H9 (cell line): ENCODE measurements at regions not wholly inside any gene's neighbourhood (a gene's known extent, or its start where the extent isn't known, plus 50 kb on each side); places are given as distances from the start of the nearest gene placed in this dataset.

Experiments
- DNase-seq: peaks from one replicate; pipeline ENCODE4 v3.0.0-alpha.2; 2017
- H2AFZ ChIP-seq: one replicate; pipeline ENCODE4 v1.6.1; 2013; ENCODE audit warnings: mild to moderate bottlenecking, low read length, control low read depth, moderate library complexity
- H2AK5ac ChIP-seq: 2 replicates; pipeline ENCODE4 v1.6.1; 2013; ENCODE audit warnings: low read length, control low read depth, mixed read lengths; ENCODE audit not compliant: insufficient read length
- H2BK120ac ChIP-seq: one replicate; pipeline ENCODE4 v1.6.1; 2013; ENCODE audit warnings: low read depth, mild to moderate bottlenecking, low read length, control low read depth, inconsistent platforms; ENCODE audit not compliant: poor library complexity, severe bottlenecking
- H2BK12ac ChIP-seq: 2 replicates; pipeline ENCODE4 v1.6.1; 2013; ENCODE audit warnings: low read length, control low read depth, mixed read lengths, low read depth; ENCODE audit not compliant: insufficient read length
- H2BK15ac ChIP-seq: 2 replicates; pipeline ENCODE4 v1.6.1; 2013; ENCODE audit warnings: low read depth, low read length, control low read depth
- H2BK20ac ChIP-seq: one replicate; pipeline ENCODE4 v1.6.1; 2013; ENCODE audit warnings: low read depth, mild to moderate bottlenecking, low read length, control low read depth, inconsistent platforms; ENCODE audit not compliant: poor library complexity, severe bottlenecking
- H2BK5ac ChIP-seq: 2 replicates; pipeline ENCODE4 v1.6.1; 2013; ENCODE audit warnings: low read length, control low read depth, mixed read lengths; ENCODE audit not compliant: insufficient read length
- H3K14ac ChIP-seq: 2 replicates; pipeline ENCODE4 v1.6.1; 2013; ENCODE audit warnings: low read length, control low read depth; ENCODE audit not compliant: insufficient read depth
- H3K18ac ChIP-seq: 2 replicates; pipeline ENCODE4 v1.6.1; 2013; ENCODE audit warnings: low read depth, mild to moderate bottlenecking, mixed read lengths, low read length, control low read depth; ENCODE audit not compliant: insufficient read length
- H3K23ac ChIP-seq: 2 replicates; pipeline ENCODE4 v1.6.1; 2013; ENCODE audit warnings: low read length, control low read depth, mixed read lengths, low read depth; ENCODE audit not compliant: insufficient read length
- H3K23me2 ChIP-seq: 2 replicates; pipeline ENCODE4 v1.6.1; 2013; ENCODE audit warnings: low read depth, mild to moderate bottlenecking, mixed read lengths, low read length, control low read depth; ENCODE audit not compliant: insufficient read length, poor library complexity, severe bottlenecking
- H3K27ac ChIP-seq: 2 replicates; pipeline ENCODE4 v1.5.1; 2013; ENCODE audit warnings: low read length, control low read depth, mixed read lengths, low read depth; ENCODE audit not compliant: insufficient read length
- H3K27me3 ChIP-seq: 2 replicates; pipeline ENCODE4 v1.6.1; 2013; ENCODE audit warnings: low read length, control low read depth, inconsistent platforms; ENCODE audit not compliant: insufficient read depth
- H3K4ac ChIP-seq: 2 replicates; pipeline ENCODE4 v1.6.1; 2013; ENCODE audit warnings: low read depth, mild to moderate bottlenecking, control low read depth, inconsistent platforms, low read length, moderate library complexity
- H3K4me1 ChIP-seq: 2 replicates; pipeline ENCODE4 v1.6.1; 2013; ENCODE audit warnings: low read length, control low read depth, inconsistent platforms; ENCODE audit not compliant: insufficient read depth
- H3K4me2 ChIP-seq: 2 replicates; pipeline ENCODE4 v1.6.1; 2013; ENCODE audit warnings: low read length, control low read depth, mixed read lengths; ENCODE audit not compliant: insufficient read length, insufficient read depth
- H3K56ac ChIP-seq: 2 replicates; pipeline ENCODE4 v1.6.1; 2013; ENCODE audit warnings: low read depth, mild to moderate bottlenecking, mixed read lengths, low read length, control low read depth; ENCODE audit not compliant: insufficient read length
- H3K79me1 ChIP-seq: 2 replicates; pipeline ENCODE4 v1.6.1; 2013; ENCODE audit warnings: low read depth, mild to moderate bottlenecking, moderate library complexity, low read length, control low read depth, inconsistent platforms; ENCODE audit not compliant: insufficient read depth, poor library complexity, severe bottlenecking
- H3K79me2 ChIP-seq: 2 replicates; pipeline ENCODE4 v1.6.1; 2013; ENCODE audit warnings: low read length, control low read depth, inconsistent platforms; ENCODE audit not compliant: insufficient read depth
- H3K9ac ChIP-seq: 2 replicates; pipeline ENCODE4 v1.6.1; 2013; ENCODE audit warnings: low read length, control low read depth, mixed read lengths; ENCODE audit not compliant: insufficient read length; ENCODE audit errors: extremely low read depth
- H3K9me3 ChIP-seq: one replicate; pipeline ENCODE4 v1.6.1; 2013; ENCODE audit warnings: low read depth, low read length, inconsistent platforms; ENCODE audit not compliant: control insufficient read depth
- H3T11ph ChIP-seq: one replicate; pipeline ENCODE4 v1.6.1; 2013; ENCODE audit warnings: mild to moderate bottlenecking, low read length, control low read depth, inconsistent platforms
- H4K20me1 ChIP-seq: one replicate; pipeline ENCODE4 v1.6.1; 2013; ENCODE audit not compliant: control insufficient read depth, insufficient read length, insufficient read depth
- H4K5ac ChIP-seq: 2 replicates; pipeline ENCODE4 v1.6.1; 2013; ENCODE audit warnings: low read depth, mild to moderate bottlenecking, mixed read lengths, low read length, control low read depth; ENCODE audit not compliant: insufficient read length
- H4K8ac ChIP-seq: replicated peaks from 2 replicates; pipeline ENCODE4 v1.6.1; 2013; ENCODE audit warnings: low read length, control low read depth, mixed read lengths, low read depth; ENCODE audit not compliant: insufficient read length
- H4K91ac ChIP-seq: 2 replicates; pipeline ENCODE4 v1.6.1; 2013; ENCODE audit warnings: low read depth, mild to moderate bottlenecking, moderate library complexity, mixed read lengths, low read length, control low read depth; ENCODE audit not compliant: insufficient read length
- H3K27ac Mint-ChIP-seq, 3 experiments: 2 replicates in 2 of 3; 3 replicates in 1 of 3; pipeline ENCODE4 v1.8.0; 2020 to 2021; ENCODE audit warnings: mixed read lengths in 3 of 3, mild to moderate bottlenecking in 1 of 3, moderate library complexity in 1 of 3
- H3K27me3 Mint-ChIP-seq: 2 replicates; pipeline ENCODE4 v1.8.0; 2021; ENCODE audit warnings: low read depth, mild to moderate bottlenecking, moderate library complexity, mixed read lengths
- H3K36me3 Mint-ChIP-seq, 3 experiments: 2 replicates in 2 of 3; 3 replicates in 1 of 3; pipeline ENCODE4 v1.8.0; 2020 to 2021; ENCODE audit warnings: low read depth in 3 of 3, mixed read lengths in 3 of 3; ENCODE audit not compliant: insufficient read depth in 1 of 3
- H3K4me1 Mint-ChIP-seq, 2 experiments: 2 replicates each; pipeline ENCODE4 v1.8.0; 2020; ENCODE audit warnings: mixed read lengths in 2 of 2
- H3K4me3 Mint-ChIP-seq, 2 experiments: 2 replicates in 1 of 2; 3 replicates in 1 of 2; pipeline ENCODE4 v1.8.0; 2020 to 2021; ENCODE audit warnings: mild to moderate bottlenecking in 2 of 2, mixed read lengths in 2 of 2, moderate library complexity in 1 of 2
- H3K9me3 Mint-ChIP-seq, 2 experiments: 2 replicates in 1 of 2; 3 replicates in 1 of 2; pipeline ENCODE4 v1.8.0; 2020; ENCODE audit warnings: mild to moderate bottlenecking in 2 of 2, mixed read lengths in 2 of 2, moderate library complexity in 1 of 2
- WGBS: extraction: QIAGEN DNeasy Blood & Tissue Kit; methylation state at CpG from one replicate; pipeline ENCODE4 v1.1.7; 2013; ENCODE audit warnings: missing lambda C conversion rate, low lambda C conversion rate, mixed read lengths; ENCODE audit not compliant: insufficient read length; ENCODE audit errors: extremely low coverage; 5-methylcytosine and 5-hydroxymethylcytosine counted together
- TF ChIP-seq, protein P1 (sequence below): fragments of 200-600 bp; sonication (generic); conservative IDR thresholded peaks from 3 replicates; pipeline ENCODE4 v1.8.0; 2021; ENCODE audit warnings: antibody characterized with exemption, mild to moderate bottlenecking

DNA sequence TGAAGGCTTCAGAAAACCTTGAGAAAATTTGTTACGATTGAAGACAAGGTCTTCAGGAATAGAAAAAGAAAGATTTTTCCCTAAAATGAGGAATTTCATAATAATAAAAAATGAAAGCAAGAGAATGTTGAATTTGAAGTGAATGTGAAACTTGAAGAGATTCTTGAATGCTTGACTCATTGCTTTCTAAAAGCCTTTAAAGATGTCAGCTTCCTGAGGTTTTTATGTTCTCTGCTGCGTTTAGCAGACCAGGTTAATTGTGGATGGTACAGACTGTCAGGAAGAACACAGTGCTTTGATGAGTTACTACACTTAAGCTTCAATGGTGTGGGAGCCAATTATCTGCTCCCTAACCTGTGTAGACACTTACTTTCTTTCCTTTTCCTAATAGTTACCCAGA, 96.3 kb upstream of the FNDC3A start:
- no peak overlapping the region for H3K4me3 Mint-ChIP-seq
- H3K9me3 Mint-ChIP-seq = no peaks in the 10 kb centered on the region; a peak in 1 of 5 replicates
- H3K4me1 ChIP-seq = peaks cover 3% of the 10 kb centered on the region; the same call in 1 of the 2 replicates
- no peak overlapping the region for H3K23ac ChIP-seq
- H2BK5ac ChIP-seq = no peak overlapping the region
- no peak overlapping the region for H4K8ac ChIP-seq
- H3K79me1 ChIP-seq = no peaks in the 10 kb centered on the region
- H2BK20ac ChIP-seq = no peak overlapping the region
- no peaks in the 10 kb centered on the region for H4K20me1 ChIP-seq
- no peak overlapping the region for H3K18ac ChIP-seq
- H3K27ac ChIP-seq = no peak overlapping the region
- H2BK12ac ChIP-seq = no peak overlapping the region
- no peak overlapping the region for H4K5ac ChIP-seq
- no CpG with 5 or more reads among the region's 2 CpGs for WGBS
- H3K9me3 ChIP-seq = no peaks in the 10 kb centered on the region
- H2AK5ac ChIP-seq = no peak overlapping the region
- no peak overlapping the region for H4K91ac ChIP-seq
- no peak overlapping the region for H3K4ac ChIP-seq
- no peak overlapping the region for H2AFZ ChIP-seq
- no peak overlapping the region for H3K9ac ChIP-seq
- H3K27me3 ChIP-seq = peaks cover 6% of the 10 kb centered on the region; the same call in 1 of the 2 replicates
- H3K4me2 ChIP-seq = no peak overlapping the region
- peaks cover 79% of the 10 kb centered on the region for H3K27me3 Mint-ChIP-seq
- H3K56ac ChIP-seq = no peak overlapping the region
- no peaks in the 10 kb centered on the region for H3K79me2 ChIP-seq
- H3K23me2 ChIP-seq = peaks cover 5% of the 10 kb centered on the region
- peaks cover 21 to 23% of the 10 kb centered on the region in 2 experiments for H3K4me1 Mint-ChIP-seq
- no peak overlapping the region for H3K27ac Mint-ChIP-seq
- H3K36me3 Mint-ChIP-seq = no peaks in the 10 kb centered on the region
- no peak overlapping the region for H2BK15ac ChIP-seq
- DNase-seq = no peak
- no peak overlapping the region for H3T11ph ChIP-seq
- TF ChIP-seq, protein P1, sequence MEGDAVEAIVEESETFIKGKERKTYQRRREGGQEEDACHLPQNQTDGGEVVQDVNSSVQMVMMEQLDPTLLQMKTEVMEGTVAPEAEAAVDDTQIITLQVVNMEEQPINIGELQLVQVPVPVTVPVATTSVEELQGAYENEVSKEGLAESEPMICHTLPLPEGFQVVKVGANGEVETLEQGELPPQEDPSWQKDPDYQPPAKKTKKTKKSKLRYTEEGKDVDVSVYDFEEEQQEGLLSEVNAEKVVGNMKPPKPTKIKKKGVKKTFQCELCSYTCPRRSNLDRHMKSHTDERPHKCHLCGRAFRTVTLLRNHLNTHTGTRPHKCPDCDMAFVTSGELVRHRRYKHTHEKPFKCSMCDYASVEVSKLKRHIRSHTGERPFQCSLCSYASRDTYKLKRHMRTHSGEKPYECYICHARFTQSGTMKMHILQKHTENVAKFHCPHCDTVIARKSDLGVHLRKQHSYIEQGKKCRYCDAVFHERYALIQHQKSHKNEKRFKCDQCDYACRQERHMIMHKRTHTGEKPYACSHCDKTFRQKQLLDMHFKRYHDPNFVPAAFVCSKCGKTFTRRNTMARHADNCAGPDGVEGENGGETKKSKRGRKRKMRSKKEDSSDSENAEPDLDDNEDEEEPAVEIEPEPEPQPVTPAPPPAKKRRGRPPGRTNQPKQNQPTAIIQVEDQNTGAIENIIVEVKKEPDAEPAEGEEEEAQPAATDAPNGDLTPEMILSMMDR = no peak
- no peak overlapping the region for H2BK120ac ChIP-seq
- no peak overlapping the region for H3K14ac ChIP-seq
